Kidney epithelial cell (primary cell): ENCODE measurements at regions not wholly inside any gene's neighbourhood (a gene's known extent, or its start where the extent isn't known, plus 50 kb on each side); places are given as distances from the start of the nearest gene placed in this dataset.

Source experiments
- DNase-seq: peaks from one replicate; pipeline ENCODE4 v3.0.0-alpha.2; 2010; ENCODE audit warnings: low read depth
- H3K27me3 ChIP-seq: 2 replicates; pipeline ENCODE4 v1.6.0; 2011; ENCODE audit warnings: low read length; ENCODE audit not compliant: control insufficient read depth, insufficient read depth
- H3K36me3 ChIP-seq: 2 replicates; pipeline ENCODE4 v1.5.1; 2011; ENCODE audit warnings: low read length; ENCODE audit not compliant: control insufficient read depth, insufficient read depth
- H3K4me3 ChIP-seq: 2 replicates; pipeline ENCODE4 v1.5.1; 2011; ENCODE audit warnings: low read depth, mild to moderate bottlenecking, control low read depth, low read length
- TF ChIP-seq, protein P1 (sequence below): IDR thresholded peaks from 2 replicates; pipeline ENCODE4 v1.5.1; 2011; ENCODE audit warnings: mild to moderate bottlenecking, moderate library complexity, low read length, control low read depth, inconsistent platforms; ENCODE audit not compliant: insufficient read depth, poor library complexity, severe bottlenecking

DNA sequence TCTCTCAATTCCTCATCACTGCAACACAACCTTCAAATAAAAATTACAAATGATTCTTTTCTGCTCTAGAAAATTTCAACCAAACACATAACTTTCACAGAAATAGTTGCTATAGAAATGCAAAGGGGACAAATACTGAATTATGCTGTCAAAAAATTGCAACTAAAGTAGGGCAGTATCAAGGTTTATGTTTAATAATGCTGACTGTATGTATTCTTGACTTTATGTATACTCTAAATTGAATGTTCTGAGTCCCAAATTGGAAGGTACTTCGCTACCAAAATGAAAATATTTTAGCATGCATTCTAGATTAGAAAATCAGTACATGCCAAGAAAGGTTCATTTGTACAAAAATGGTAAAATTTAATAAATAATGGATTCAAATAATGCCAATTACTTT lies 237.3 kb upstream of the TET2 start:
- no peak overlapping the region for H3K4me3 ChIP-seq
- no peak for DNase-seq

DNA sequence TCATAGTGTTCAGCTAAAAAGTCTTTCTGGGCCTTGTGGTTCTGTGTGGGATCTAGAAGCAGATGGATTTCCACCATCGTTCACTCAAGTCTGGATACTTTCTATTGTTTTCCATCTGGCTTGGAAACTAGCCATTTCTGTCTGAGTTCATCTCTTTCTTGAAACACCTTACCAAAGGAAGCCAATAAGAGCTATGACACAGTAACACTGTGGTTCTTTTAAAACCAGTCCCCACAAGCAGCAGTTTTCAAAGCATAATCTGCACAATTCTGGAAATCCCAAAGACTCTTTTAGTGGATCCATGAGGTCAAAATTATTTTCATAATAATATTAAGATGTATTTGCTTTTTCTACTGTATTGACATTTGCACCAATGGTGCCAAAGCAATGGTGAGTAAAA lies 234.2 kb upstream of the TET2 start:
- DNase-seq = no peak
- Histone ChIP-seq H3K27me3 (no peaks in the 10 kb centered on the region), H3K4me3 (no peak overlapping the region), H3K36me3 (no peaks in the 10 kb centered on the region)
- TF ChIP-seq, protein P1, sequence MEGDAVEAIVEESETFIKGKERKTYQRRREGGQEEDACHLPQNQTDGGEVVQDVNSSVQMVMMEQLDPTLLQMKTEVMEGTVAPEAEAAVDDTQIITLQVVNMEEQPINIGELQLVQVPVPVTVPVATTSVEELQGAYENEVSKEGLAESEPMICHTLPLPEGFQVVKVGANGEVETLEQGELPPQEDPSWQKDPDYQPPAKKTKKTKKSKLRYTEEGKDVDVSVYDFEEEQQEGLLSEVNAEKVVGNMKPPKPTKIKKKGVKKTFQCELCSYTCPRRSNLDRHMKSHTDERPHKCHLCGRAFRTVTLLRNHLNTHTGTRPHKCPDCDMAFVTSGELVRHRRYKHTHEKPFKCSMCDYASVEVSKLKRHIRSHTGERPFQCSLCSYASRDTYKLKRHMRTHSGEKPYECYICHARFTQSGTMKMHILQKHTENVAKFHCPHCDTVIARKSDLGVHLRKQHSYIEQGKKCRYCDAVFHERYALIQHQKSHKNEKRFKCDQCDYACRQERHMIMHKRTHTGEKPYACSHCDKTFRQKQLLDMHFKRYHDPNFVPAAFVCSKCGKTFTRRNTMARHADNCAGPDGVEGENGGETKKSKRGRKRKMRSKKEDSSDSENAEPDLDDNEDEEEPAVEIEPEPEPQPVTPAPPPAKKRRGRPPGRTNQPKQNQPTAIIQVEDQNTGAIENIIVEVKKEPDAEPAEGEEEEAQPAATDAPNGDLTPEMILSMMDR = no peak

More for the DNA sequence above, 237.3 kb upstream of the TET2 start:
- no peaks in the 10 kb centered on the region for H3K27me3 ChIP-seq
- no peaks in the 10 kb centered on the region for H3K36me3 ChIP-seq
- TF ChIP-seq, protein P1 = no peak

DNA sequence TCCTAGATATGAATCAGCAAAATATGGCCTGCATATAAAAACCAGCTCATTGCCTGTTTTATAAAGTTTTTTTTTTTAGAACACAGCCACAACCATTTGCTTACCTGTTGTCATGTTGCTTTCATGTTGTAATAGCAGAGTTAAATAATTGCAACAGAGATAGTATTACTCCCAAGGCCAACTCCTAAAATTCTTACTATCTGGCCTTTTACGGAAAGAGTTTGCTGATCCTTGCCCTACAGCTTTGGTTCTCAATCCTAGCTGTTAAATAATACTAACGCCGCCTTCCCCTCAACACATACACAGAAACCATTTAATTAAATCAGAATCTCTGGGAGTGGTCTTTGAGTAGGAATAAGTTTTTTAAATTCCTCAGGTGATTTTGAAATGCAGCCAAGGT lies 231.3 kb upstream of the TET2 start:
- no peaks in the 10 kb centered on the region for H3K27me3 ChIP-seq
- no peaks in the 10 kb centered on the region for H3K36me3 ChIP-seq
- TF ChIP-seq, protein P1 = no peak
- DNase-seq = no peak
- no peak overlapping the region for H3K4me3 ChIP-seq

DNA sequence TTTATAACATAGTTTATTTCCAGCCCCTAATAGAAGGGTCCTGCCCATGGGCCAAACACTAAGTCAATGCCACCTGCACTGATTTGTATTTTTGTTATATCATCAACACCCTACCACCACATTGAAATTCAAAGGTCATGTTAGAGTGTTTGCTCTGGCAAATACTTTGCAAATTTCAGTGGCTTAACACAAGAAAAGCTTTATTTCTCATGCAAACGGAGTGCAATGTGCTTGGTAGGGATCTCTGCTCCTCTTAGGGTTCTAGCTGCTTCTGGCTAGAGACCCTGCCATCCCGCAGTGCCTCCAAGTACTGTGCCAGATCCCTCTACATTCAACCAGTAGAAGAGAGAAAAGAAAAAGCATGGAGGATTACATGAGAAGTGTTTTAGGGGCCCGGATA lies 230.8 kb upstream of the TET2 start:
- no peak overlapping the region for H3K4me3 ChIP-seq
- no peaks in the 10 kb centered on the region for H3K27me3 ChIP-seq
- no peak for DNase-seq
- TF ChIP-seq, protein P1 = no peak
- no peaks in the 10 kb centered on the region for H3K36me3 ChIP-seq

DNA sequence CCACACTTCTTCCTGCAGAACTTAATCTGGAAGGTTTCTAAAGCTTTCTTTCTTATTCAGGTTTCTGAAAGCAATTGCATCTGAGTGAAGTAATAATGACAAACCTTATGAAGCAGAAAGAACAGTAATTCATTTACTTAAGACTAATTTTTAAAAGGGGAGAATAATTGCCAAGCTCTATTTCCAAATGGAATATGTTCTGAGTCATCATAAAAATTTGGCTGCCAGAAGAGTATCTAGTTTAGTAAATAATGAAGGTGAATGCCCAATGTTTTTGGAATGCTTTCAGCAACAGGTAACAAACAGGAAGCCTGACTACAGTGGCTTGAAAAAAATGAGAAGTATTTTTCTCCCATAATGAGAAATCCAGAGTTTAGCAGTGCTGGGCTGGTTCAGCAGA lies 227.3 kb upstream of the TET2 start:
- Histone ChIP-seq H3K36me3 (no peaks in the 10 kb centered on the region), H3K27me3 (no peaks in the 10 kb centered on the region), H3K4me3 (no peak overlapping the region)
- no peak for DNase-seq
- TF ChIP-seq, protein P1 = no peak

DNA sequence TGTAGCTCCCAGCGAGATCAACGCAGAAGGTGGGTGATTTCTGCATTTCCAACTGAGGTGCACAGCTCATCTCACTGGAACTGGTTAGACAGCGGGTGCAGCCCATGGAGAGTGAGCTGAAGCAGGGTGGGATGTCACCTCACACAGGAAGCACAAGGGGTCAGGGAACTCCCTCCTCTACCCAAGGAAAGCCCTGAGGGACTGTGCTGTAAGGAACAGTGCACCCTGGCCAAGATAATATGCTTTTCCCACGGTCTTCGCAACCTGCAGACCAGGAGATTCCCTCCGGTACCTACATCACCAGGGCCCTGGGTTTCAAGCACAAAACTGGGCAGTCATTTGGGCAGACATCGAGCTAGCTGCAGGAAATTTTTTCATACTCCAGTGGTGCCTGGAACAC lies 216.4 kb upstream of the TET2 start:
- H3K27me3 ChIP-seq = no peaks in the 10 kb centered on the region
- TF ChIP-seq, protein P1 = no peak
- H3K4me3 ChIP-seq = no peak overlapping the region
- DNase-seq = no peak
- no peaks in the 10 kb centered on the region for H3K36me3 ChIP-seq
